A549 (cell line): ENCODE measurements at regions not wholly inside any gene's neighbourhood (a gene's known extent, or its start where the extent isn't known, plus 50 kb on each side); places are given as distances from the start of the nearest gene placed in this dataset.

Source experiments
- HOXB13 ChIP-seq: fragments of 250-450 bp; sonication (Bioruptor Pico); IDR thresholded peaks from 2 replicates; pipeline ENCODE4 v1.5.0; 2020; ENCODE audit warnings: low read depth, mild to moderate bottlenecking, moderate library complexity
- TF ChIP-seq, protein P1 (sequence below): fragments of >200 bp; sonication (Bioruptor Twin); formaldehyde crosslinking; IDR thresholded peaks from 3 replicates; pipeline ENCODE4 v1.5.1; 2016
- TF ChIP-seq, protein P2 (sequence below): fragments of >200 bp; sonication (Bioruptor Twin); formaldehyde crosslinking; IDR thresholded peaks from 3 replicates; pipeline ENCODE4 v1.6.1; 2016

DNA sequence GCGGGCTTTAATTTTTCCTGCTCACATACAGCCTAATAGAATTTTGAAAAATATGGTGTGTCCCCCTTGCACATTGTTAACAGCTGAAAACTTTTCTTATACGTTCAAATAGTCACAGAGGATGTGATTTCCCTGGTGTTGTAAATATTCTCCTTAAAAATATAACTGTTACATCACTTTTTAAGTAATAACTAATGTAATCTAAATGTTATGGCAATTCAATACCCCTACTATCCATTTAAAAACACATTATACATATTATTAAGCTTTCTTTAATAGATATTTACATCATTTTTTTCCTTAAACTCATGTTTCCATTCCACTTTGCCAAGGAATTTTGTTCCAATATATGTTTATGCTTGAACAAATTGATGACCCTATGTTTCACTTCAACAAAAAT, 85.5 kb upstream of the S1PR1 start:
- TF ChIP-seq HOXB13 (CRISPR knock-in tag) = no peak
- TF ChIP-seq, protein P1, sequence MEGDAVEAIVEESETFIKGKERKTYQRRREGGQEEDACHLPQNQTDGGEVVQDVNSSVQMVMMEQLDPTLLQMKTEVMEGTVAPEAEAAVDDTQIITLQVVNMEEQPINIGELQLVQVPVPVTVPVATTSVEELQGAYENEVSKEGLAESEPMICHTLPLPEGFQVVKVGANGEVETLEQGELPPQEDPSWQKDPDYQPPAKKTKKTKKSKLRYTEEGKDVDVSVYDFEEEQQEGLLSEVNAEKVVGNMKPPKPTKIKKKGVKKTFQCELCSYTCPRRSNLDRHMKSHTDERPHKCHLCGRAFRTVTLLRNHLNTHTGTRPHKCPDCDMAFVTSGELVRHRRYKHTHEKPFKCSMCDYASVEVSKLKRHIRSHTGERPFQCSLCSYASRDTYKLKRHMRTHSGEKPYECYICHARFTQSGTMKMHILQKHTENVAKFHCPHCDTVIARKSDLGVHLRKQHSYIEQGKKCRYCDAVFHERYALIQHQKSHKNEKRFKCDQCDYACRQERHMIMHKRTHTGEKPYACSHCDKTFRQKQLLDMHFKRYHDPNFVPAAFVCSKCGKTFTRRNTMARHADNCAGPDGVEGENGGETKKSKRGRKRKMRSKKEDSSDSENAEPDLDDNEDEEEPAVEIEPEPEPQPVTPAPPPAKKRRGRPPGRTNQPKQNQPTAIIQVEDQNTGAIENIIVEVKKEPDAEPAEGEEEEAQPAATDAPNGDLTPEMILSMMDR = no peak
- TF ChIP-seq, protein P2, sequence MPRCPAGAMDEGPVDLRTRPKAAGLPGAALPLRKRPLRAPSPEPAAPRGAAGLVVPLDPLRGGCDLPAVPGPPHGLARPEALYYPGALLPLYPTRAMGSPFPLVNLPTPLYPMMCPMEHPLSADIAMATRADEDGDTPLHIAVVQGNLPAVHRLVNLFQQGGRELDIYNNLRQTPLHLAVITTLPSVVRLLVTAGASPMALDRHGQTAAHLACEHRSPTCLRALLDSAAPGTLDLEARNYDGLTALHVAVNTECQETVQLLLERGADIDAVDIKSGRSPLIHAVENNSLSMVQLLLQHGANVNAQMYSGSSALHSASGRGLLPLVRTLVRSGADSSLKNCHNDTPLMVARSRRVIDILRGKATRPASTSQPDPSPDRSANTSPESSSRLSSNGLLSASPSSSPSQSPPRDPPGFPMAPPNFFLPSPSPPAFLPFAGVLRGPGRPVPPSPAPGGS = no peak
